ENCODE measurements at regions not wholly inside any gene's neighbourhood (a gene's known extent, or its start where the extent isn't known, plus 50 kb on each side); places are given as distances from the start of the nearest gene placed in this dataset.

DNA sequence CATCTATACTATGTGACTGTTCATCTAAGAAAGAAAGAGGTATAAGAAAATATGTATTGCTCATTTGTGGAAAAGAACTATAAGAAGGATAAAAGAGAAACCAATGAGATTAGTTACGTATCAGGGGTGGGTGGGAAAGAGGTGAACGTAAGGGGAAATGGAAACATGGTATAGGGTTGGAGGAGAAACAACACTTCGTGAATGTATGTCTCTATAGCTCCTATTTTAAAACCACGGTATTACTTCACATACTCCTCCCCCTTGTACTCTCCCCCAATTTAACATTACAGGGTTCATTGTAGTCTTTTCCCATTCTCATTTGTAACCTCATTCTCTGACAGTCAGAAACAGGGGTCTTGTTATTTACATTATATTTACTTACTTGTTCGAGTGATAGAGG lies 120.4 kb downstream of the FOXG1 start:
- no peaks in the 10 kb centered on the region for H3K27me3 Mint-ChIP-seq (ENCODE audit: low read depth)
- H3K4me3 Mint-ChIP-seq = no peak overlapping the region
- H3K4me1 Mint-ChIP-seq = no peaks in the 10 kb centered on the region
- TF ChIP-seq, protein P1, sequence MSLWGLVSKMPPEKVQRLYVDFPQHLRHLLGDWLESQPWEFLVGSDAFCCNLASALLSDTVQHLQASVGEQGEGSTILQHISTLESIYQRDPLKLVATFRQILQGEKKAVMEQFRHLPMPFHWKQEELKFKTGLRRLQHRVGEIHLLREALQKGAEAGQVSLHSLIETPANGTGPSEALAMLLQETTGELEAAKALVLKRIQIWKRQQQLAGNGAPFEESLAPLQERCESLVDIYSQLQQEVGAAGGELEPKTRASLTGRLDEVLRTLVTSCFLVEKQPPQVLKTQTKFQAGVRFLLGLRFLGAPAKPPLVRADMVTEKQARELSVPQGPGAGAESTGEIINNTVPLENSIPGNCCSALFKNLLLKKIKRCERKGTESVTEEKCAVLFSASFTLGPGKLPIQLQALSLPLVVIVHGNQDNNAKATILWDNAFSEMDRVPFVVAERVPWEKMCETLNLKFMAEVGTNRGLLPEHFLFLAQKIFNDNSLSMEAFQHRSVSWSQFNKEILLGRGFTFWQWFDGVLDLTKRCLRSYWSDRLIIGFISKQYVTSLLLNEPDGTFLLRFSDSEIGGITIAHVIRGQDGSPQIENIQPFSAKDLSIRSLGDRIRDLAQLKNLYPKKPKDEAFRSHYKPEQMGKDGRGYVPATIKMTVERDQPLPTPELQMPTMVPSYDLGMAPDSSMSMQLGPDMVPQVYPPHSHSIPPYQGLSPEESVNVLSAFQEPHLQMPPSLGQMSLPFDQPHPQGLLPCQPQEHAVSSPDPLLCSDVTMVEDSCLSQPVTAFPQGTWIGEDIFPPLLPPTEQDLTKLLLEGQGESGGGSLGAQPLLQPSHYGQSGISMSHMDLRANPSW (CRISPR knock-in tag; conservative IDR thresholded peaks at IDR 0.05; ENCODE audit: low read depth) = no peak
- TF ChIP-seq, protein P2, sequence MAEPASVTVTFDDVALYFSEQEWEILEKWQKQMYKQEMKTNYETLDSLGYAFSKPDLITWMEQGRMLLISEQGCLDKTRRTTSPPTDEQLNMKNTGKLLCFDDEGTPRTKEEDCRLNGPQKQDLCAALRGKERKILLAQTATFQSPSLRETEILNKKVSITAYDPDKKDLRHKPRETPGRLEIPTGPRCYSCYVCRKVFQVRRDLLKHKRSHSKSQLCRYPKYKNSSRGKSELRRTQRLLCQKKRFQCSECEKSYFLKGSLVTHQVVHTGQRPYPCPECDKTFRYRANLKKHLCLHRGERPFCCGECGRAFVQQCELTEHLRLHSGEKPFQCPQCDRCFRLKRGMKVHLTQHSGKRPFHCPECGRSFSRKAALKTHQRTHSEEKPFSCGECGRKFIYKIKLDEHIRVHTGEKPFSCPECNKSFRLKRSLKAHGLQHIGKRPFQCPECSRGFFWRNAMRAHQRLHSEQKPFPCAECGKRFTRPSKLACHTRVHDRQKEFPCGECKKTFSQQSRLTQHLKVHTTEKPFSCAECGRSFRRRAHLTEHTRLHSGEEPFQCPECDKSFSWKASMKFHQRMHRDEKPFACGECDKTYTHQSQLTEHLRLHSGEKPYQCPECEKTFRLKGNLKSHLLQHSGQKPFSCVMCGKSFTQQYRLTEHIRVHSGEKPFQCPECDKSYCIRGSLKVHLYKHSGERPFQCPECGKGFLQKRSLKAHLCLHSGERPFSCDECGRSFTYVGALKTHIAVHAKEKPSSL (CRISPR knock-in tag; conservative IDR thresholded peaks at IDR 0.05) = no peak
- no peak for TF ChIP-seq ZBTB21 (CRISPR knock-in tag; IDR thresholded peaks at IDR 0.05; ENCODE audit: borderline replicate concordance)
- TF ChIP-seq, protein P3, sequence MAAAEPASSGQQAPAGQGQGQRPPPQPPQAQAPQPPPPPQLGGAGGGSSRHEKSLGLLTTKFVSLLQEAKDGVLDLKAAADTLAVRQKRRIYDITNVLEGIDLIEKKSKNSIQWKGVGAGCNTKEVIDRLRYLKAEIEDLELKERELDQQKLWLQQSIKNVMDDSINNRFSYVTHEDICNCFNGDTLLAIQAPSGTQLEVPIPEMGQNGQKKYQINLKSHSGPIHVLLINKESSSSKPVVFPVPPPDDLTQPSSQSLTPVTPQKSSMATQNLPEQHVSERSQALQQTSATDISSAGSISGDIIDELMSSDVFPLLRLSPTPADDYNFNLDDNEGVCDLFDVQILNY (CRISPR knock-in tag; IDR thresholded peaks at IDR 0.05) = no peak
- TF ChIP-seq ZNF423 (CRISPR knock-in tag; IDR thresholded peaks at IDR 0.05) = no peak
- no peak for TF ChIP-seq ZNF396 (CRISPR knock-in tag; IDR thresholded peaks at IDR 0.05; ENCODE audit: borderline replicate concordance)
- TF ChIP-seq, protein P4, sequence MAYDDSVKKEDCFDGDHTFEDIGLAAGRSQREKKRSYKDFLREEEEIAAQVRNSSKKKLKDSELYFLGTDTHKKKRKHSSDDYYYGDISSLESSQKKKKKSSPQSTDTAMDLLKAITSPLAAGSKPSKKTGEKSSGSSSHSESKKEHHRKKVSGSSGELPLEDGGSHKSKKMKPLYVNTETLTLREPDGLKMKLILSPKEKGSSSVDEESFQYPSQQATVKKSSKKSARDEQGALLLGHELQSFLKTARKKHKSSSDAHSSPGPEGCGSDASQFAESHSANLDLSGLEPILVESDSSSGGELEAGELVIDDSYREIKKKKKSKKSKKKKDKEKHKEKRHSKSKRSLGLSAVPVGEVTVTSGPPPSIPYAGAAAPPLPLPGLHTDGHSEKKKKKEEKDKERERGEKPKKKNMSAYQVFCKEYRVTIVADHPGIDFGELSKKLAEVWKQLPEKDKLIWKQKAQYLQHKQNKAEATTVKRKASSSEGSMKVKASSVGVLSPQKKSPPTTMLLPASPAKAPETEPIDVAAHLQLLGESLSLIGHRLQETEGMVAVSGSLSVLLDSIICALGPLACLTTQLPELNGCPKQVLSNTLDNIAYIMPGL (CRISPR knock-in tag; IDR thresholded peaks at IDR 0.05) = no peak
- no peak for TF ChIP-seq FOXJ3 (CRISPR knock-in tag; IDR thresholded peaks at IDR 0.05; ENCODE audit: borderline replicate concordance)
- TF ChIP-seq TEAD1 (CRISPR knock-in tag; IDR thresholded peaks at IDR 0.05) = no peak
- DNase-seq (ENCODE audit: low spot score) = no peak
- ChIA-PET POLR2A (no interaction called here), CTCF (no interaction called here)
- H3K9me3 Mint-ChIP-seq = peaks cover 11% of the 10 kb centered on the region
- no peaks in the 10 kb centered on the region for H3K36me3 Mint-ChIP-seq
- ATAC-seq = no peak
- no peak overlapping the region for H3K27ac Mint-ChIP-seq

DNA sequence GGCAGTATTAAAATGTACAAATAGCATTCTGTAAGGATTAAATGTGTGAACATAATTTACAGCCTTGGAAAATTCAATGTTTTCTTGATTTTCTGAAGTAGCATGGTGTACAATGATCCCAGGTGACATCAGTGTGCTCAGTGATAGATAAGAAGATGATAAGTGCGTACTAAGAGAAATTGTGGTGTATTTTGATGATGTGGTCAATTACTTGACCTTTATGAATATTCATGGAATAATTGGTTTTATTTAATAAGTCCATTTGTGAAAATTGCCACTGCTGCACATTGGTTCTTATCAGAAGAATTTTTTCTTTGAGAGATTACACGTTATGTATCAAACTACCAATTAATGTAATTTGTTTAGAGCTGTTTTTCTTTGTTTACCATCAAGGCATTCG lies 128.8 kb downstream of the FOXG1 start:
- POLR2A ChIA-PET = no interaction called here
- ATAC-seq = no peak
- Mint-ChIP-seq H3K9me3 (no peaks in the 10 kb centered on the region), H3K4me1 (no peaks in the 10 kb centered on the region), H3K27ac (no peak overlapping the region), H3K36me3 (no peaks in the 10 kb centered on the region), H3K27me3 (ENCODE audit: low read depth) (no peaks in the 10 kb centered on the region; the same call in 1 of the 2 replicates), H3K4me3 (no peak overlapping the region)
- CTCF ChIA-PET = no interaction called here
- DNase-seq (ENCODE audit: low spot score) = no peak
- TF ChIP-seq, protein P5, sequence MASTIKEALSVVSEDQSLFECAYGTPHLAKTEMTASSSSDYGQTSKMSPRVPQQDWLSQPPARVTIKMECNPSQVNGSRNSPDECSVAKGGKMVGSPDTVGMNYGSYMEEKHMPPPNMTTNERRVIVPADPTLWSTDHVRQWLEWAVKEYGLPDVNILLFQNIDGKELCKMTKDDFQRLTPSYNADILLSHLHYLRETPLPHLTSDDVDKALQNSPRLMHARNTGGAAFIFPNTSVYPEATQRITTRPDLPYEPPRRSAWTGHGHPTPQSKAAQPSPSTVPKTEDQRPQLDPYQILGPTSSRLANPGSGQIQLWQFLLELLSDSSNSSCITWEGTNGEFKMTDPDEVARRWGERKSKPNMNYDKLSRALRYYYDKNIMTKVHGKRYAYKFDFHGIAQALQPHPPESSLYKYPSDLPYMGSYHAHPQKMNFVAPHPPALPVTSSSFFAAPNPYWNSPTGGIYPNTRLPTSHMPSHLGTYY (CRISPR knock-in tag; IDR thresholded peaks at IDR 0.05) = no peak
- no peak for TF ChIP-seq RORB (CRISPR knock-in tag; IDR thresholded peaks at IDR 0.05)
- no peak for TF ChIP-seq MXD4 (CRISPR knock-in tag; IDR thresholded peaks at IDR 0.05; ENCODE audit: borderline replicate concordance)
- no peak for TF ChIP-seq RELA (CRISPR knock-in tag; IDR thresholded peaks at IDR 0.05; ENCODE audit: borderline replicate concordance)
- TF ChIP-seq MYBL2 (CRISPR knock-in tag; IDR thresholded peaks at IDR 0.05) = no peak
- TF ChIP-seq NFE2L1 (CRISPR knock-in tag; IDR thresholded peaks at IDR 0.05) = no peak
- no peak for TF ChIP-seq TP53 (CRISPR knock-in tag; IDR thresholded peaks at IDR 0.05)
- TF ChIP-seq, protein P6, sequence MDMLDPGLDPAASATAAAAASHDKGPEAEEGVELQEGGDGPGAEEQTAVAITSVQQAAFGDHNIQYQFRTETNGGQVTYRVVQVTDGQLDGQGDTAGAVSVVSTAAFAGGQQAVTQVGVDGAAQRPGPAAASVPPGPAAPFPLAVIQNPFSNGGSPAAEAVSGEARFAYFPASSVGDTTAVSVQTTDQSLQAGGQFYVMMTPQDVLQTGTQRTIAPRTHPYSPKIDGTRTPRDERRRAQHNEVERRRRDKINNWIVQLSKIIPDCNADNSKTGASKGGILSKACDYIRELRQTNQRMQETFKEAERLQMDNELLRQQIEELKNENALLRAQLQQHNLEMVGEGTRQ (CRISPR knock-in tag; IDR thresholded peaks at IDR 0.05) = no peak
- TF ChIP-seq GTF2I (CRISPR knock-in tag; conservative IDR thresholded peaks at IDR 0.05) = no peak
- TF ChIP-seq SP1 (CRISPR knock-in tag; conservative IDR thresholded peaks at IDR 0.05) = no peak
- TF ChIP-seq, protein P7, sequence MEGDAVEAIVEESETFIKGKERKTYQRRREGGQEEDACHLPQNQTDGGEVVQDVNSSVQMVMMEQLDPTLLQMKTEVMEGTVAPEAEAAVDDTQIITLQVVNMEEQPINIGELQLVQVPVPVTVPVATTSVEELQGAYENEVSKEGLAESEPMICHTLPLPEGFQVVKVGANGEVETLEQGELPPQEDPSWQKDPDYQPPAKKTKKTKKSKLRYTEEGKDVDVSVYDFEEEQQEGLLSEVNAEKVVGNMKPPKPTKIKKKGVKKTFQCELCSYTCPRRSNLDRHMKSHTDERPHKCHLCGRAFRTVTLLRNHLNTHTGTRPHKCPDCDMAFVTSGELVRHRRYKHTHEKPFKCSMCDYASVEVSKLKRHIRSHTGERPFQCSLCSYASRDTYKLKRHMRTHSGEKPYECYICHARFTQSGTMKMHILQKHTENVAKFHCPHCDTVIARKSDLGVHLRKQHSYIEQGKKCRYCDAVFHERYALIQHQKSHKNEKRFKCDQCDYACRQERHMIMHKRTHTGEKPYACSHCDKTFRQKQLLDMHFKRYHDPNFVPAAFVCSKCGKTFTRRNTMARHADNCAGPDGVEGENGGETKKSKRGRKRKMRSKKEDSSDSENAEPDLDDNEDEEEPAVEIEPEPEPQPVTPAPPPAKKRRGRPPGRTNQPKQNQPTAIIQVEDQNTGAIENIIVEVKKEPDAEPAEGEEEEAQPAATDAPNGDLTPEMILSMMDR (IDR thresholded peaks at IDR 0.05) = no peak
- TF ChIP-seq EMX1 (CRISPR knock-in tag; IDR thresholded peaks at IDR 0.05) = no peak
- no peak for TF ChIP-seq CBFB (CRISPR knock-in tag; IDR thresholded peaks at IDR 0.05; ENCODE audit: low read depth)
- TF ChIP-seq, protein P8, sequence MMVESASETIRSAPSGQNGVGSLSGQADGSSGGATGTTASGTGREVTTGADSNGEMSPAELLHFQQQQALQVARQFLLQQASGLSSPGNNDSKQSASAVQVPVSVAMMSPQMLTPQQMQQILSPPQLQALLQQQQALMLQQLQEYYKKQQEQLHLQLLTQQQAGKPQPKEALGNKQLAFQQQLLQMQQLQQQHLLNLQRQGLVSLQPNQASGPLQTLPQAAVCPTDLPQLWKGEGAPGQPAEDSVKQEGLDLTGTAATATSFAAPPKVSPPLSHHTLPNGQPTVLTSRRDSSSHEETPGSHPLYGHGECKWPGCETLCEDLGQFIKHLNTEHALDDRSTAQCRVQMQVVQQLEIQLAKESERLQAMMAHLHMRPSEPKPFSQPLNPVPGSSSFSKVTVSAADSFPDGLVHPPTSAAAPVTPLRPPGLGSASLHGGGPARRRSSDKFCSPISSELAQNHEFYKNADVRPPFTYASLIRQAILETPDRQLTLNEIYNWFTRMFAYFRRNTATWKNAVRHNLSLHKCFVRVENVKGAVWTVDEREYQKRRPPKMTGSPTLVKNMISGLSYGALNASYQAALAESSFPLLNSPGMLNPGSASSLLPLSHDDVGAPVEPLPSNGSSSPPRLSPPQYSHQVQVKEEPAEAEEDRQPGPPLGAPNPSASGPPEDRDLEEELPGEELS (CRISPR knock-in tag; IDR thresholded peaks at IDR 0.05) = no peak
- no peak for TF ChIP-seq ETV6 (CRISPR knock-in tag; IDR thresholded peaks at IDR 0.05)

Measured in WTC11 (cell line).